ENCODE measurements at regions not wholly inside any gene's neighbourhood (a gene's known extent, or its start where the extent isn't known, plus 50 kb on each side); places are given as distances from the start of the nearest gene placed in this dataset.
"Not testable (repeated sequence)": the region's sequence is repeated elsewhere in the genome, so short reads cannot be mapped to it uniquely, and the experiment has no call there.

DNA sequence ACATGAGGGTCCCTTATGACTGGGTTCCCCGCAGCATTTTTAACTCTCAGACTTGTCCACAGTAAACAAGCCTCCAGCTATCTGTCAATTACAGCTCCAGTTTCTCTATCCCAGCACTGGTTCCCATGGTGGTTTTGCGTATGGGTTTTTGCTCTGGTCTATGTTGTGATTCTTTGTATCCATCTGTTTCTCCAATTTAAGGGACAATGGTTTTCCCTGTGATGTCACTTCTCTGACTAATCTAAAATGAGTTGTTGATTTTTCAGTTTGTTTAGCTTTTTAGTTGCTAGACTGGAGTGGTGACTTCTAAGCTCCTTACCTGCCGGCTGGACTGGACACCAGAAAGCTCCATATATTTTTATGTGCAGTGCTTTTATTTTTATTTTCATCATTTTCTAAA is 303.7 kb downstream of the INHBA start:
- Histone ChIP-seq H3K4me3 (ENCODE audit: low read depth, low read length) (no peak overlapping the region), H3K27me3 (no peaks in the 10 kb centered on the region), H3K9me3 (no peaks in the 10 kb centered on the region), H3K36me3 (no peaks in the 10 kb centered on the region), H3K4me1 (no peaks in the 10 kb centered on the region)
- DNase-seq: no peak
- TF ChIP-seq CTCF (IDR thresholded peaks at IDR 0.05; ENCODE audit: low read depth, low read length): no peak

GRCh38 chr7:41391818-41392217 is 311.1 kb downstream of the INHBA start:
- H3K4me3 ChIP-seq (ENCODE audit: low read depth, low read length): no peak overlapping the region
- H3K9me3 ChIP-seq: no peaks in the 10 kb centered on the region
- no peaks in the 10 kb centered on the region for H3K4me1 ChIP-seq
- no peaks in the 10 kb centered on the region for H3K36me3 ChIP-seq
- no peak for TF ChIP-seq CTCF (IDR thresholded peaks at IDR 0.05; ENCODE audit: low read depth, low read length)
- no peak for DNase-seq
- H3K27me3 ChIP-seq: peaks cover 3% of the 10 kb centered on the region

- DNase-seq; H3K4me1 ChIP-seq; H3K27me3 ChIP-seq; H3K36me3 ChIP-seq; H3K9me3 ChIP-seq; H3K4me3 ChIP-seq (ENCODE audit: low read depth, low read length): not testable (repeated sequence)
These were observed 314.0 kb downstream of the INHBA start for GRCh38 chr7:41388933-41389332.

- Histone ChIP-seq H3K4me3 (ENCODE audit: low read depth, low read length) (no peak overlapping the region), H3K27me3 (peaks cover 3% of the 10 kb centered on the region), H3K36me3 (no peaks in the 10 kb centered on the region), H3K4me1 (no peaks in the 10 kb centered on the region), H3K9me3 (no peaks in the 10 kb centered on the region)
- no peak for DNase-seq
- TF ChIP-seq CTCF (IDR thresholded peaks at IDR 0.05; ENCODE audit: low read depth, low read length): no peak
These were observed 316.9 kb downstream of the INHBA start for GRCh38 chr7:41385996-41386395.

DNA sequence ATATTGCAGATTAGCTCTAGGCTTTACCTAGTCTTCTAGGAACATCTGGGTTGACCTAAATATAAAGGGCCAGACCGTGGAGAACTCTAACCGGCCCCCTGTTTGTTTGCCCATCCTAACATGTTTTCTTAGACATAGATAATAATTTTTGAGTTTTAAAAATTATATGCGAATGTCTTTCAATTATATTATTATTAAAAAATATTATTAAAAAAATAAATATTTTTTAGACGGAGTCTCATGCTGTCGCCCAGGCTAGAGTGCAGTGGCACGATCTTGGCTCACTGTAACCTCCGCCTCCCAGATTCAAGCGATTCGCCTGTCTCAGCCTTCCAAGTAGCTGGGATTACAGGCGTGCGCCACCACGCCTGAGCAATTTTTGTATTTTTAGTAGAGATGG is 318.5 kb downstream of the INHBA start:
- Histone ChIP-seq H3K4me3 (ENCODE audit: low read depth, low read length) (no peak overlapping the region), H3K9me3 (no peaks in the 10 kb centered on the region), H3K36me3 (no peaks in the 10 kb centered on the region), H3K27me3 (peaks cover 3% of the 10 kb centered on the region), H3K4me1 (no peaks in the 10 kb centered on the region)
- TF ChIP-seq CTCF (IDR thresholded peaks at IDR 0.05; ENCODE audit: low read depth, low read length): no peak
- DNase-seq: no peak

DNA sequence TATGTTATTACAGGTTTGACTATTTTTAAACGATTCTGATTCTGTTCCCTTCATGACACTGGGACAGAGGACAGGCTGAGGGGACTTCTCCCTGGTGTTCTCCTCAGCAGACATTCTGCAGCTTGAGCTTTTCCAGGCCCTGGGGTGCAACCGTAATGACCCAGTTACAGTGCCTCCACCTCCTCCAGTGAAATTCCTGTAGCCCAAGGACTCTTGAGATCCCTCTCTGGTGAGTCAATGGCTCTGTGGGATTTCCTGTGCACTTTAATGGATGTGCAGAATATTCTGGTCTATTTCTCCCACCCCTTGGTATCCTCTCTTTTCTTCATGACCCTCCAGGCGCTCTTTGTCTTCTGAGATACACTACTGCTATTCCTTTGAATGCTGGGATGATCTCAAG is 319.3 kb downstream of the INHBA start:
- no peaks in the 10 kb centered on the region for H3K4me1 ChIP-seq
- H3K9me3 ChIP-seq: no peaks in the 10 kb centered on the region
- no peak for DNase-seq
- no peak for TF ChIP-seq CTCF (IDR thresholded peaks at IDR 0.05; ENCODE audit: low read depth, low read length)
- no peak overlapping the region for H3K4me3 ChIP-seq (ENCODE audit: low read depth, low read length)
- H3K36me3 ChIP-seq: no peaks in the 10 kb centered on the region
- H3K27me3 ChIP-seq: peaks cover 3% of the 10 kb centered on the region

DNA sequence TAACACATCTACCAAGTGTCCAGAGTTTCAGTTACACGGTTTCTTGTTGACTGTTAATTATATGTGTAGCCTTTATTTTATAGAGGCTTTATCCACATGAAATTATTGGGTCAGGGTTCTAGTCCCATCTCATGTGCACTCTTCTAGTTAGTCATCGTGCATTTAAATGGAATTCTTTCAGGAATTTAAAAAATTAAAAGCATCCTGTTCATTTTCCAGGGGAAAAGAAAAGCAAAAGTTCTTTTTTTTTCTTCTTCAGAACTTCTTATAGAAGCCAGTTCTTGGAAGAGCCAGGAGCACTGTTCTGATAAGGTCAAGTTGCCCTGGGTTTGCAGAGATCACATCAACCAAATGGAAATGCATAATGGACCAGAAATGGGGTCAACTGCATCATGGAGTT is 324.7 kb downstream of the INHBA start:
- Histone ChIP-seq H3K27me3 (no peaks in the 10 kb centered on the region), H3K36me3 (no peaks in the 10 kb centered on the region), H3K9me3 (no peaks in the 10 kb centered on the region), H3K4me1 (no peaks in the 10 kb centered on the region), H3K4me3 (ENCODE audit: low read depth, low read length) (no peak overlapping the region)
- TF ChIP-seq CTCF (IDR thresholded peaks at IDR 0.05; ENCODE audit: low read depth, low read length): no peak
- DNase-seq: no peak
